ENCODE measurements at regions not wholly inside any gene's neighbourhood (a gene's known extent, or its start where the extent isn't known, plus 50 kb on each side); places are given as distances from the start of the nearest gene placed in this dataset.
"Not testable (repeated sequence)": the region's sequence is repeated elsewhere in the genome, so short reads cannot be mapped to it uniquely, and the experiment has no call there.

GRCh38 chr9:33731625-33732024 is 63.7 kb upstream of the PRSS3 start:
- Mint-ChIP-seq H3K27me3 (ENCODE audit: insufficient read depth) (peaks cover 11% of the 10 kb centered on the region), H3K36me3 (ENCODE audit: low read depth) (no peaks in the 10 kb centered on the region), H3K4me1 (peaks cover 3% of the 10 kb centered on the region), H3K9me3 (peaks cover 13% of the 10 kb centered on the region), H3K4me3 (no peak overlapping the region), H3K27ac (no peak overlapping the region)
- 90% methylated on average over 2 of the region's 2 CpGs; no CpG with 5 or more reads in 1 of the 2 experiments for WGBS, 2 experiments (ENCODE audit: insufficient coverage in 1 of 2, insufficient read length in 1 of 2)
- no peaks in the 10 kb centered on the region for H3K27me3 ChIP-seq (ENCODE audit: control insufficient read depth, insufficient read depth, low read length, poor library complexity, severe bottlenecking)
- no peaks in the 10 kb centered on the region for H3K36me3 ChIP-seq (ENCODE audit: control insufficient read depth, insufficient read depth, low read length)
- peaks cover 4% of the 10 kb centered on the region for H3K9me3 ChIP-seq (ENCODE audit: control insufficient read depth, low read length)
- no peak for TF ChIP-seq CTCF (conservative IDR thresholded peaks at IDR 0.05)
- H3K4me1 ChIP-seq (ENCODE audit: control insufficient read depth, insufficient read depth, low read length), result no peaks in the 10 kb centered on the region
- H3K27ac ChIP-seq (ENCODE audit: low read depth, low read length), result no peak overlapping the region
- no peak overlapping the region for H3K4me3 ChIP-seq (ENCODE audit: low read length)
- H3K9ac ChIP-seq (ENCODE audit: extremely low read depth, low read length, poor library complexity, severe bottlenecking), result no peak overlapping the region
- no peak for DNase-seq

DNA sequence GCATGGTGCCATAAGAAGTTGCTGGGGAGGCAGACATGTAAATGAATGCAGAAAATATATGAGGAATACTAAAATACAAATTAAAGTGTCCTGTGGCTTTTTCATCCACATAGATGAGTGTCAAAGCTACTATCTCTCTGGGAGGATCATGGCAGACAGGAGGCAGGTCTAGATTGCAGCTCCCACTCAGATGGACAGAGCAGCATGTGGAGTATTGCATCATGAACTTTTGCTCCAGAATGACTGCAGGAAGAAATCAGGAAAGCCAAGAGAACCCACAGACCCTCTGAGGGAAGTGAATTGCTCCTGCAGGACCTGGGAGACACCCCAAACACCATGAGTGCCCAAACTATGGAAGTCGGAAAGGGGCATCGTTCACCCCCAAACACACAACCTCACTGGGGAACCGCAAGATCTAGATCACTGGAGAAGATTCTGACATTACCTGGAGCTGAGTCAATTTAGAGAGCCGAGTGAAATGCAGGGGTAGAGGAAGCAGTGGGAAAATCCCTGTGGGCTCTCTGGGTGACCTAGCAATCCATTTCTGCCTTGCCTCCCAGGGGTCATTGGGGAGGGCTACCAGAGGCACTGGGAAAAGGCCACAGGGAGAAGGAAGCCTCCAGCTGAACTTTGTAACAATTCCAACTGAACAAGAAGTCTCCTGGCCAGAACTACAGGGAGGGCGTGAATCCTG is 61.0 kb upstream of the PRSS3 start:
- 91 to 100% methylated on average over 3 to 5 of the region's 5 CpGs for WGBS, 2 experiments (ENCODE audit: insufficient coverage in 1 of 2, insufficient read length in 1 of 2)

DNA sequence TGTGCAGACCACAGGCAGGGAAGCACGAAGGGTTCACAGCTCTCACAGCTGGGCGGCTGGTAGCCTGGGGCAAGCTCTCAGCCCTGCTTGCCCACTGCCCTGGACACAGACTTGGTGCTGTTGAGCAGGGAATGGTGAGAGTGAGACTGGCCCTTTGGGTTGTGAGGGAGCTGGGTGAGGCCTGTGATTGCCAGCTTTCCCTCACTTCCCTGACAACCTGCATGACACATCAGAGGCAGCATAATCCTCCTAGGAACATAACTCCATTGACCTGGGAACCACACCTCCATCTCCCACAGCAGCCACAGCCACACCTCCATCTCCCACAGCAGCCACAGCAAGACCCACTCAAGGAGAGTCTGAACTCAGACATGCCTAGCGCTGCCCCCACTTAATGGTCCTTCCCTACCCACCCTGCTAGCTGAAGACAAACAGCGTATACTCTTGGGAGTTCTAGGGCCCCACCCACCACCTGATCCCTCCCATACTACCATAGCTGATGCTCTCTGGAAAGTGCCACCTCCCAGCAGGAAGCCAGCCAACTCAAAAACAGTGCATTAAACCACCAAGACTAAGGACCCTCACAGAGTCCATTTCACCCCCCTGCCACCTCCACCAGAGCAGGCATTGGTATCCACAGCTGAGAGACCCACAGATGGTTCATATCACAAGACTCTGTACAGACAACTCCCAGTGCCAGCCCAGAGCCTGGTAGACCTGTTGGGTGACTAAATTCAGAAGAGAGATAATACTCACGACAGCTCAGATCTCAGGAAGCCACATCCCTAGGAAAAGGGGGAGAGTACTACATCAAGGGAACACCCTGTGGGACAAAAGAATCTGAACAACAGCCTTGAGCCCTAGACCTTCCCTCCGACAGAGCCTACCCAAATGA is 60.2 kb upstream of the PRSS3 start:
- 85 to 90% methylated on average over 4 to 6 of the region's 6 CpGs for WGBS, 2 experiments (ENCODE audit: insufficient coverage in 1 of 2, insufficient read length in 1 of 2)
- H3K4me3 Mint-ChIP-seq, result not testable (repeated sequence)

More for the DNA sequence above, 61.0 kb upstream of the PRSS3 start:
- not testable (repeated sequence) for H3K4me1 ChIP-seq (ENCODE audit: control insufficient read depth, insufficient read depth, low read length); H3K9me3 Mint-ChIP-seq; H3K9me3 ChIP-seq (ENCODE audit: control insufficient read depth, low read length); H3K27ac ChIP-seq (ENCODE audit: low read depth, low read length); H3K36me3 Mint-ChIP-seq (ENCODE audit: low read depth); H3K27ac Mint-ChIP-seq; H3K36me3 ChIP-seq (ENCODE audit: control insufficient read depth, insufficient read depth, low read length); H3K27me3 ChIP-seq (ENCODE audit: control insufficient read depth, insufficient read depth, low read length, poor library complexity, severe bottlenecking); H3K27me3 Mint-ChIP-seq (ENCODE audit: insufficient read depth); DNase-seq; H3K9ac ChIP-seq (ENCODE audit: extremely low read depth, low read length, poor library complexity, severe bottlenecking); H3K4me3 ChIP-seq (ENCODE audit: low read length); H3K4me1 Mint-ChIP-seq; H3K4me3 Mint-ChIP-seq

More for the DNA sequence above, 60.2 kb upstream of the PRSS3 start:
- not testable (repeated sequence) for H3K9ac ChIP-seq (ENCODE audit: extremely low read depth, low read length, poor library complexity, severe bottlenecking); H3K9me3 Mint-ChIP-seq; H3K36me3 ChIP-seq (ENCODE audit: control insufficient read depth, insufficient read depth, low read length); H3K36me3 Mint-ChIP-seq (ENCODE audit: low read depth); H3K27ac Mint-ChIP-seq; H3K4me1 ChIP-seq (ENCODE audit: control insufficient read depth, insufficient read depth, low read length); H3K27ac ChIP-seq (ENCODE audit: low read depth, low read length); H3K27me3 Mint-ChIP-seq (ENCODE audit: insufficient read depth); DNase-seq; H3K4me3 ChIP-seq (ENCODE audit: low read length); H3K27me3 ChIP-seq (ENCODE audit: control insufficient read depth, insufficient read depth, low read length, poor library complexity, severe bottlenecking); H3K4me1 Mint-ChIP-seq; H3K9me3 ChIP-seq (ENCODE audit: control insufficient read depth, low read length)

Measured in endodermal cell (in vitro differentiated cells).